ENCODE measurements at regions not wholly inside any gene's neighbourhood (a gene's known extent, or its start where the extent isn't known, plus 50 kb on each side); places are given as distances from the start of the nearest gene placed in this dataset.

DNA sequence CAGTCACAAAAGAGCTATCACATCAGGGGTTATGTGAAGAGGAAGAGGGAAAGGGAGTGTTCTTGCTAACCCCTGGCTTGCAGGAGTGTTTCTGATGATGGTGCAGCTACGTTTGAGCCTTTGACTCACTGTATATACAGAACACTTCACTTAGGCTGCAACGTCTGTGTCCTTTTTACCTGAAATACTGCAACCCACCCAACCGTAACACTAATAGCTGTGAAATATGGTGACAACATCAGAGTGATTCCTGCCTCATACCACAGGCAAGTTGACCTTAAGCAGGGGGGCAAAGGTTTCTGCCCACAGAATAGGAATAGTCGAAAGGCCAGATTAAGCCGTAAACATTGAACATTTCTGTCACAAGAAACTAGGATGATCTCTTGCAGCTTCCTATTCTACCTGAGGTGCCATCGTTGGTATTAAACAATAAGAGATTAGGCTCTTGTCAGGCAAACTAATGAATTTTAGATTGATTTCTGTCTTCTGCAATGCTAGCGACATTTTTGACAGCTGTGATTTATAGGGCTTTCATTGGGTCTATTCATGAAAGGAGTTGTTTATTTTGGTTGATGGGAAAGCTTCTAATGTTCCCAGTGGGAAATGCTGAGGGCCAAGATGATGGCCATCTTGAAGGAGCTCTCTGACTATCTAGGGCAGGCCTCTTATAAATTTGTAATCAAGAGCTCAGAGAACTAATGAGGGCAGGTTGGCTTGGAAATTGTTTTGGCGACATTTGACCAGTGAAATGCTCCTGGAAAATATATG, 316.8 kb downstream of the PIK3C3 start:
- no peak for DNase-seq

DNA sequence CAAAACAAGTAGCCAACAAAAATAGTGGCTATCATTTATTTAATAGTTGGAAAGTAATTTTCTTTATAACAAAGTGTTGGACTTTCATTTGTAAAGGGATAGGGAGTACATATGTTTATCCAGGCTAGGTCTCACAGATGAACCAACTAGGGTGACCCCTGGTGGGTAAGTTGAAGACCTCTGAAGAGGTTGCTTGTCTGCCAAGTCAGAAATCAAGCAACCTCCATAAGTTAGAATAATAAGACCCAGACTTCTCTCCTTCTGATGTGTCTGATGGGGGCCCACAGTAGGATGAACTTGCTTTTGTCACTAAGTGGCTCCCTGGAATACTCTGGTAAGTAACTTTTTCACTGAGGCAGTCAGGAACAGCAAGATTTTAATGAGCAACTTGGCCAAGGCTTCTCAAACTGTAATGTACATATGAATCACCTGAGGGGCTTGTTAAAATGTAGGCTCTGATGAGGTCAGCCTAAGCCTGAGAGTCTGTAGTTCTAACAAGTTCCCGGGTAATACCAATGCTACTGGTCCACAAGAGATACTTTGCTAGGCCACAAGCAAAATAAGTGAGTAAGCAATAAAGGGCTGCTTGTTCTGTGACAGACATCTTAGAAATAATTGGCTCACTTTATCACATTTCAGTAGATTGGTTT, 319.6 kb downstream of the PIK3C3 start:
- no peak for DNase-seq

DNA sequence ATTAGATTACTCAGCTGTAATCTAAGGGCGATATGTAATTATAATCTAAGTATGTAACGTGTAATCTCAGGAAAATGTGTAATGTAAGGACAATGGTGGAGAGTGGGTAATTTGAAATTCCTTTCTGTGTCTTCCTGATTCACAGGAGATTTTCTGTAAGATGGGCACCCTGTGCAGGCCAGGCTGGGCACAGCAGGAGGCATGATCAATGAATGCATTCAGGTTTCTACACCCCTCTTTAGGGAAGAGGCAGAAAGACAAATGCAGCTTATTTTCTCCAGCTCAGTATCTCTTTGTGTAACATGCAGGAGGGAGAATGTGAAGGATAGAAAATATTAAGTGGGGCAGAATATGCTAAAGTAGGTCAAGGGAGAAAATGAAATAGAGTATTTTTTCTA, 320.1 kb downstream of the PIK3C3 start:
- DNase-seq, result no peak

DNA sequence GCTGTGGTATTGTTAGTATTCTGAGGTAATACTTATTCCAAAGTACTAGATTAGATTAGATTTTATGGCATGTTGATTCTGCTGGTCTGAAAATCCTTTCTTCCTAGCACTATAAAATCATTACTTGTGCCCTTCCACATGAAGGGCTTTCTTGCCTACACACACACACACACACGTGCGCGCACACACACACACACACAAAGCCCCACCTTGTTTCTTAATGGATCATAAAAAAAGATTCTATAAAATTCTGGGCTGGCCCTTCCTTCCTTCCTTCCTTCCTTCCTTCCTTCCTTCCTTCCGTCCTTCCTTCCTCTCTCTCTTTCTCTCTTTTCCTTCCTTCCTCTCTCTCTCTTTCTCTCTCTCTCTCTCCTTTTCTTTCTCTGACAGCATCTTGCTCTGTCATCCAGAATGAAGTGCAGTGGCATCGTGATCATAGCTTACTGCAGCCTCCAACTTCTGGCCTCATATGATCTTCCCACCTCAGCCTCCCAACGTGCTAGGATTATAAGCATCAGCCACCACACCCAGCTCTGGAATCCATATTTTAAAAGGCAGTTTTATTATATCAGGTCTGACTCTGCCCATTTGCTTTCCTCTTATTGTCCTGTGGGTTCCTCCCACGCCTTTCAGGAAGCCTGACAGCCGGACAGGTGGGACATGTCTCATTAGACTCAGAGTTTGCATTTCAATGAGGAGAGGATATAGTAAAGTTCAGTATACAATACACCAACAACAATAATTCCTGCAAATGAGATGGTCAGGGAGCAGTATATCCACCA, 321.1 kb downstream of the PIK3C3 start:
- no peak for DNase-seq

DNA sequence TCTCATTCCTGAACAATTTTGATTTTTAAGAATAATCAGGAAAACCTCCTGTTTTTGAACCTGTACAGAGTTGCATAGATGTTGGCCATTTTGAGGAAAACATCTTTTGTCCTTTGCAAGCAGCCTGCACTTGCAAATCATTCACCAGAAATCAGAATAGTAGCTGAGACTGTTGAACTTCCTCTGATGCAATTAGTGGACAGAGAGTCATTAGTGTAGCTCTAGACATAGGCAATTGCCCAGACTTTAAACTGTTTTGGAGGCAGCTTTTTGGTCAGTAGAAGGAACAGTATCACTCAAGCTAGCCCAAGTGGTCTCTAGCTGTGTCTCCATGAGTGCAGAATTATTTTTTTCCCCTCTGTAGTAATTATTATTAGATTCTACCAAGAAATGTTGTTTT, 326.1 kb downstream of the PIK3C3 start:
- no peak for DNase-seq

DNA sequence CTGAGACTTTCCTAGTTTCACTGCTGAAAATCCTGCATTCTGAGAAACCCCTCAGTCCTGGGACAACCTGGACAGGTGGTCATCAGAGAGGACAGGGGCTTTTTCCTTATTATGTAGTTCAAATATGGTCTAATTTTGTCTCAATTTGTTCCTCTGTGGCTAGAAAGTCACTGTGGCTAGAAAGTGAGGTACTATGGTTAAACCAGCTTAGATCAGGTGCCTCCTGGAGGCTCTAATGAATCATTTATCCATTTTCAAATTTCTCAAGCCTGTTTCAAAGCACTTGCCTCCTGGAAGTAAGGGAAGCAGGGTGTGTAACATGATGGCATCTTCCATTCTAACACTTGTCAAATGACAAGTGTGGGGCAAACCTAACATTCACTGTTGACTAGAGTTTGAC, 326.8 kb downstream of the PIK3C3 start:
- DNase-seq, result no peak

DNA sequence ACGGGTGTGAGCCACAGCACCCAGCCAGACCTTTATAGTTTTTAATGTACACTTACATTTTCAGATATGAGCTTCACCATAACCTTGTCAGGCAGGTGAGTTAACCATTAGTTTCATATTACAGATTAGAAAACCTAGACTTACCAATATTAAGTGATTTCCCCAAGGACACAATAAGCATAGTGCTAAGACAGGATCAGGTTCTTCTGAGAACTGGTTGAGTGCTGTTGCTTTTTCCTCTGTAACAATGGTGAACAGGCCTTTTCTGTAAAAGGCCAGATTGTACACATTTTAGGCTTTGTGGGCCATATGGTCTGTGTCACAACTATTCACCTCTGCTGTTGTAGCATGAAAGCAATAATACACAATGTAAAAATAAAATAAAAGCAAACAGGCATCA, 332.0 kb downstream of the PIK3C3 start:
- no peak for DNase-seq

DNA sequence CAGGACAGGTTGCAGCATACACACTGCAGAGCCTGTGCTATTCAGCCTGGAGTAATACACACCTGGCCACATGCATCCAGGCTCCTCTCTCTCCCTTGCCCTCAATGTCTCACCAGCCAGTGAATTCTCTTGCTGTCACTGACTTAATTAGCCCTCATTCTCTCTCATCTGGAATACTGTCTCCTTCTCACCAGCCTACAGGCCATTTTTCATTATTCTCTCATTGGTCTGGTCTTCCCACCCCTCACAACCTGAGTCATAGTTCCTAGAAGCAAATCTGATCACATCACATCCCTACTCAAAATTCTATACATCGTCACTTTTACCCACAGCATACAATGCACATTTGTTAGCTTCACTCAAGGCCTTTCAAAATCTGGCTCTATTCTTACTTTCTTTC, 333.1 kb downstream of the PIK3C3 start:
- DNase-seq, result no peak

DNA sequence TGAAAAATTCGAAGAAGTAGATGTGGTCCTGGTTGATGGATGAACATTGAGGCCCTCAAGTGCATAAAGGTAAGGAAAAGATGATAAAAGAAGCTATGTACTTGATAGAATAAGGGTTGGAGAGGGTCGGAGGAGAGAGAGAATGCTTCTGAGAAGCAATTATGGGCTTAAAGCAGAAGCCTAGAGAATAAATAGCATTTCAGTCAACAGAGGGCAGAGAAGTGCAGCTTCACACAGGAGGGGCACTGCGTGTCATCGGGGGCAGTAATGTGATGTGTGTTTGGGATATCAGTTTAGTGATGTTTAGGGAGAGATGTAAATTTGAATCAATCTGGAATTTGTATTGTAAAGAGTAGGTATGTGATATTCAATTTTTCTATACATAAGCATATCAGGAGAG, 334.5 kb downstream of the PIK3C3 start:
- DNase-seq, result no peak

DNA sequence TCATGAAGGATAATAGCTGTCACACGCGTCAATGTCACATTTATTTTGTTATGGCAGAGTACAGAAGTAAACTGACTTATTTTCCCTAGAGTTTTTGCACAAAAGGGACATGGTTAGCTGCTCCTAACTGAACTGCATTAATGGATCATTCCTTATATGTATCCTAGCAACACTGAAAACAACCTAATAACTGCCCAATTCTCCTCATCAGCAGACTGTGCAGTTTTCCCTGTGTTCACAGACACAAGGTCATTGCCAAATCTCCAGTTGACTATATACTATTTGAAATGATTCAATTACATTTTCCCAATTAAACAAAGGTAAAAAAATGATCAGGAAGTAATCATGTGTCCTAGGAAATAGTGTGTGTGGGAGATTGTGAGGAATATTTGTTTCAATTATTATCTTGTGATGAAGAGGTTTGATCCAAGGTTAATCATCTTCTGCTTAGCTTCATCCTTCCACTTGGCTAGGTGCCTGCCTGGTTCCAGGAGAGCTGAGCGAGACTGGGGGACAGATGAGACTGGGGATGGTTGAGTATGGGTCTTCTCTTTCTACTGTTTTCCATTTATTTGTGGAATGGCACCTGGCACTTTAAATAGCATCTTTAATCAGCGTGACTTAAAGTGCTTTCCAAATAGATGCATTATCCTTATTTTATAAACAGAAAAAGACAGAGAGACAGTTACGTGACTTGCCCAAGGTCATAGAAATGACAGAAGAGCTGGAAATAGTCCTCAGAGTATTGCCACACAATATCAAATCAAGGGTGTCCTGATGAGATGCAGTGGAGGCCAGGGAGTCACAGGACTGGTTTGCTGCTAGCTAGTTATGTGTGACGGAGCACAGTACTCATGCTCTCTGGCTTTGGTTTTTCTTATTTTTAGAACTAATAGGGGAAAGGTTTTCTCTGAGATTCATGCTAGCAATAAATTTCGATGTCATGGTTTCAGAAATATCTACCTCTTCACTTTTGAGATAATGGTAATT, 335.6 kb downstream of the PIK3C3 start:
- no peak for DNase-seq

DNA sequence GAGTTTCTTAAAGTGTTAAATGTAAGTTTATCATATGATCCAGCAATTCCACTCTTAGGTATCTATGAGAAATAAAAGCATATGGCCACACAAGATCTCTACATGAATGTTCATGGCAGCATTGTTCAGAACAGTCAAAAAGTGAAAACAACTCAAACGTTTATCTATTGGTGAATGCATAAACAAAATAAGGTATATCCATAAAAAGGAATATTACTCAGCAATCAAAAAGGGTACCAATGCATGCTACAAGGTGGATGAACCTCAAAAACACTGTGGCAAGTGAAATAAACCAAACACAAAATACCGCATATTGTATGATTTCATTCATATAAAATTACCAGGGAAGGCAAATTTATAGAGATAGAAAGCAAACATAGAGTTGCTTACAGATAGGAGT, 337.6 kb downstream of the PIK3C3 start:
- no peak for DNase-seq

DNA sequence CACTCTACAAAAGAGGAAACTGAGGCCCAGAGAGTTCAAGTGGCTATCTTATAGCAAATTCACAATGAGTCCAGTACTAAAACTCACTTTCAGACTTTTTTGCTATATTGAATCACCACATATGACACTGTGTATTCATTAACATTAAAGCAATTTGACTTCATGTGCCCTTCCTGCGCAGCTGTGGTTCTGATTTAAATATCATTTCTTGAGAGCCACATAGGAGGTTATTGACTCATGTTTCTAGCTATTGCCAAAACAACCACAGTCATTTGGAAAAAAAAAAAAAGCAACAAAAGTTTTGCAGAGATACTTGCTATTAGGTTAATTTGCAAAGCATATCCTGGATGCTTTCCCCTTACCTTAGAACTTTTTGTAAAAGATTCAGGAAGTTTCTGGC, 341.2 kb downstream of the PIK3C3 start:
- no peak for DNase-seq

DNA sequence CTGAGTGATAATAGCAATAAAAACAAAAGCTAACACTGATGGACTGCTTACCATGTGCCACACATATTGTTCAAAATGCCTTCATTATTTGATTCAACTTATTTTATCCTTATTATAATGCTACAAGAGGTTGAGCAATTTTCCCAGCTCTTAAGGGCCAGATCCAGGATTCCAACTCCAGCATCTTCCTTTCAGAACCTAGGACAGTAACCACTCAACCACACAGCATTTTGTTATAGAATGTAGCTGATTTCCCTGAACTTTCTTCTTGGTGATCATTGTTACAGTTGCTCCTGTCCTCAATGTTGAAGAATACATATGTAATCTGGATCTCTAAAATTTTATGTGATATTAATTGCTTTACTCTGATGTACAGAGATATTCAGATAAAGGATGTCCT, 341.7 kb downstream of the PIK3C3 start:
- DNase-seq, result no peak

DNA sequence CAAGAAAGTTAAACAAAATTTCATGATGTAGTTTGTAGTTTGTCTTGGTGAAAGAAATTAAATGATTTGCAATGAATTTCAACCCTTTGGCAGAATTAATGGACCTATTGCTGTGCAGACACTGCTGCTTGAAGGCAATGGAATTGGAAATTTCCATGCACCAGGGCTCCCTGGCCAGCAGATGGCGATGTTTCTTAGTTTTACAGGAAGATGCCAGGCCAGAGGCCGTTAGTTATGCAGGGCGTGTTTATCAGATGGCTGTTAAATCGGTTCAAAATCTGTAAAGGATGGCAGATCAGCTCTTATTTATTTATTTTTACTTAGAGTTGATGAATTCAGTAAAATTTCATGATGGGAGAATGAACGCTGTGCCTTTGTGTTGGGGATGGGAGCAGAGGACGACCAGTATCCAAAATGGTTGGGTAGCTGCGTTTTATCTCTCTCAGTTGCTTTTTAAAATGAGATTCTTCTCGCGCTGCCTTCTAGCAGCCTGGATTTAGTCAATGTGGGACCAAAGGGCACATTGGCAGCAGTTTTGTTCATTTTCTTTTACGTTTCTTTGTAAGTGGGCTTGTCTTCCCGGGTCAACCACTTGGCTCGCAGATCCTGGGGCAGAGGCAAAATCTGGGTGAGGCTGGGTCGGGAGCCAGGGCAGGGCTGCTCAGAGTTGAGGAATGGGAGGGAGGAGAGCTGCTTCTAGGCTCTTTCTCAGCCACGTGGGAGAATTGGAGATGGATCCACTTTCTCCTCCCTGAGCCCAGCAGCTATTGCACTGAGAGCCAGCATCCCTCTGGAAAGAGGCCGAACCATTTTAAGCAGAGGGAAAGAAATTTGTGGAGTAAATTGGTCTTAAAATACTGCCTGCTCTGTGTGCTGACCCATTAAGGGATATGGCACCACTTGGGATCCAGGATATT, 344.0 kb downstream of the PIK3C3 start:
- DNase-seq, result peak; percentile 88

DNA sequence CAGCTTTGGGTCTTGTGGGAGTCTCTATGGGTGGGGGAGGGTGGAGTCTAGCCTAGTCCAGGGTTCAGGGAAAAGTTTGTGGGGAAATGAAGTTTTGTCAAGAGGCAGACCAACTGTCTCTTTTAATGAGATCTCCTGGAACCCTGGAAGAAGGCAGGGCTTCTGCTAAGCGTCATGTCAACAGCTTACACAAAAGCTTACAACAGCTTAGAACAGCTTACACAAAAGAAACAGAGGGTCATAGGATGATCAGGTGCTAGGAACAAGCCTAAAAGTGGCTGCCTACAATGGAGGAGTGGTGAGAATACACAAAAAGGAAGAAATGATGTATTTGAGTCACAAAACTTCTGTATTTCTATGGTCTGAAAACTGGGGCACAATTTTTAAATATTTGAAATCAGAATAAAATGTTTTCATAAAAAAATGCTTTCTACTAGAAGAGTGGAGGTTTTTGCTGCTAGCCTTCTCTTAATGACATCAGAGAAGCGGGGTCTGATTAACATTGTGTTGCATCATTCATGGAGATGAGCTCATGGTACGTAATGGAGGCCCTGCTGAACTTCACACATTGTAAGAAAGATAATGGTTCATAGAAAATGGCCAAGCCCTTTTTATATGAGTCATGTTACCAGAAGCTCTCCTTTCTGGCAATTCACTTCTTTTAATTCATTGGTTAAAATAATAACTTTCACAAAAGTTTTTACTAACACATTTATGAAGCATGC, 351.0 kb downstream of the PIK3C3 start:
- DNase-seq, result no peak

DNA sequence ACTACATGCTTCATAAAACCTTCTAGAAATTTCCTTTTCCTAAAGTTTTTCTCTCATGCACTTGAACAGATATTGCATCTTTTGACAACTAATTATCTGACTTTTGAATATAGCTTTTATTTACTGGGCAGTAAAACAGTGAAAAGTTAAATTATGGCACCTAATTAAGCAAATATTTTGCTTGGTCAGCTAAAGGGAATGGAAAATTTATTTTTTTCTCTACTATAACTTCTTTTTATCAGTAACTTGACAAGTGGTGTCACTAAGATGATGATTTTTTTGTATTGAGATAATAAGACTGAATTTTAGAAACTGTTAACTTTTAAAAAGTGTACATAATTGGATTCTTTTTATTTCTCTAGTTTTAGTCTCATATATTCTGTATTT, 351.6 kb downstream of the PIK3C3 start:
- DNase-seq, result no peak

DNA sequence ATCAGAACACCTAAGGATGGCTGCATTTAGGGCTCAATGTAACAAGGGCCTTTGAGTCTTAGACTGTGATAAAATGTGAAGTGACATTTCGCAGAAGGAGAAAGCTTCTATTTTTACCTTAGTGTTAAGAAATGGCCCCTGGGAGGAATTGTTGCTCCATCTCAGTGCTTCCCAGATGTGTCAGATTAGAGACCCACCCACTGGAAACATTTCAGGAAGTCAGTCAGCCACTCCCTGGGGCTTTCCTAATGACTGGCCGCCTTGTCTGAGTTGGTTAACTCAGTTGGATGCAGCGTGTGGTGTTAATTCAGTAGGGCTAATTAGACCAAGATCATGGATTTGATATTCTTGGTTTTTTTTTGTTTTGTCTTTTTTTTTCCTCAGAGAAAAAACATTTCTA, 355.9 kb downstream of the PIK3C3 start:
- DNase-seq, result no peak

DNA sequence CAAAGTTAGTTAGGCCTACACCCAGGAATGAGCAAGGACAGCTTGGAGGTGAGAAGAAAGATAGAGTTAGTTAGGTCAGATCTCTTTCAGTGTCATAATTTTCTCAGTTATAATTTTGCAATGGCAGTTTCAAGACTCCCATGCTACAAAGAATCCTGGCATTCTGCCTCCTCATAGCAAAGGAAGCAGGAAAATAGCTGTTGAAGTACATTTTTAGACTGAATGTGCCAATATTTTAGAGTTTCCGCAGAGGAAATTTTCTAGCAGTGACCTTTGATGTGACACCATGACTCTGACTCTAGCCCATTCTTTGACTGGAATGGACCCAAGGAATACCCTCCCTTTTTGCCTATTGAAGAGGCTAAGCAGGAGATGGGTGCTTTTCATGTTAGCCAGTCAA, 371.7 kb downstream of the PIK3C3 start:
- no peak for DNase-seq

DNA sequence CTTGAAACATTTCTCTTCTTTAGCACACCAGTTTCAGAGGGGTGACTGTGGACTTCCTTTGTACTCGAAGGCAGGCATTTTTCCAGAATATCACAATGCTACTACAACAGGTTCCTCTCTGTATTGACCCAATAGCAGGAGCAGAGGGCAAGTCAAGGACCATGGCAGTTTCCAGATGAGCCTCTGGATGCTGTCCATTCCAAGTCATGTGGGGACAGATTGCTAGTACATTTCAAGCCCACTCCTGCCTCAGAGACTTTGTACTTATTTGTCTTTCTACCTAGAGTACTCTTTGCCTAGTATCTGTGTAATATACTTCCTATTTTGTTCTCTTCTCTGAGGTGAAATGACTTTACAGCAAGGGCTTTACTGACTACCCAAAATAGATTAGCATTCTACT, 373.9 kb downstream of the PIK3C3 start:
- no peak for DNase-seq

DNA sequence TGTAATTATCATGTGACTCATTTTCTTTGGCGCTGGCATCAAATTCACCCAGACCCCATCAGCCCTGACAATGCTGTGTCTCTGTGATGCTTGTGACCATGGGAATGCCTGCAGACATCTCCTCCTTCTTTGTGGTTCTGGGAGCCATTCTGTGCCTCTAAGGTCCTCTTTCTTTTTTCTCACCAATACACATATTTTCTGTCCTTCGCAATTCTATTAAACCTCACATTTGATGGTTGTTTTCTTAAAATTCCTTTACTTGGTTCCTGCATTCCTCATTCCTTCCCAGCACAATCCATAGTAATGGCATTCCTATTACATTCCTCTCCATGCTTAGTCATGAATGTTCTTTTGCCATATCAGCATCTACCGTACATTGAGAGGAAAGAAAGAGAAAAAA, 375.3 kb downstream of the PIK3C3 start:
- DNase-seq, result no peak

DNA sequence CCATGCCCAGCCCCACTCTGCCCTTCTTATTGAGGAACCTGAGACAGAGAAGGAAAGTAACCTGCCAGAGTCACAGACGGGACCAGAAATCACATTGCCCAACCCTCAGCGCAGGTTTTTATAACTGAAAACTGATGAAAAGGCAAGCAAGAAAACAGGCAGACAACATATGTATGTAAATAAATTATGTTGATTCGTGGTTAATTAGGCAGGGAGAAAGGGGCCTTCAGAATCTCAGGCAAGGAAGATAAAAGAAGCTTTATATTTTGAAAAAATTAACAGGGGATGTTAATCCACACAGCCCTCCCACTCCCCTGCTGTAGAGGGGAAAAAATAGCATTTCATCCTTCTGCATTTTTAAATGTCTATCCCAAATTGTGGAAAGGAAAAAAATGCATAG, 378.5 kb downstream of the PIK3C3 start:
- no peak for DNase-seq
